ENCODE measurements at regions not wholly inside any gene's neighbourhood (a gene's known extent, or its start where the extent isn't known, plus 50 kb on each side); places are given as distances from the start of the nearest gene placed in this dataset.

GRCh38 chr10:128657548-128657947 is 531.3 kb upstream of the MKI67 start:
- intact Hi-C loops (cut with DNase I; ENCODE audit: low total_unique reads) = no loop called here
- Histone ChIP-seq H3K4me3 (no peak overlapping the region), H3K36me3 (no peaks in the 10 kb centered on the region), H3K27me3 (no peaks in the 10 kb centered on the region), H3K27ac (no peak overlapping the region), H3K9me3 (no peaks in the 10 kb centered on the region), H3K4me1 (no peaks in the 10 kb centered on the region)
- TF ChIP-seq CTCF (IDR thresholded peaks at IDR 0.05) (no peak), POLR2A (IDR thresholded peaks at IDR 0.05) (no peak)
- no peak for DNase-seq

DNA sequence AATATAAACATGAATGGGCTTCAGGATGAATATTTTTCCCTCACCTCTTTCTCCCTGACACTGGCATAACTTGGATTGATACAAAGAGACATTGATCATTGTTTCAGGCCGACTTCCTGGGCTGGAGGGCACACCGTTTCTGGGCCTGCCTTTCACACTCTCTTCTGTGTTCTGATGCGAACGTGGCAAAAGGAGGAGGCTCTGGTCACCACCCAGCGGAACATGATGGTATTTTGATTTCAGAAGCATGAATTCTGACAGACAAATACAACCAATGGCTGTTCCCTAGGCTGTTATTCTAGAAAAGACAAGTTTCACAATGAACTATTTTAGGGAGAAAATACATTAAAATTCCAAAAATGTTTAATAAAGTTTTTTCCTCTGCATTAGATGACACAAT is 534.5 kb upstream of the MKI67 start:
- Histone ChIP-seq H3K9me3 (no peaks in the 10 kb centered on the region), H3K4me1 (no peaks in the 10 kb centered on the region), H3K4me3 (no peak overlapping the region), H3K27me3 (no peaks in the 10 kb centered on the region), H3K36me3 (no peaks in the 10 kb centered on the region), H3K27ac (no peak overlapping the region)
- no peak for DNase-seq
- TF ChIP-seq CTCF (IDR thresholded peaks at IDR 0.05) = no peak
- no peak for TF ChIP-seq POLR2A (IDR thresholded peaks at IDR 0.05)
- intact Hi-C loops (cut with DNase I; ENCODE audit: low total_unique reads) = no loop called here

- no peak overlapping the region for H3K27ac ChIP-seq
- no peak overlapping the region for H3K4me3 ChIP-seq
- no peak for DNase-seq
- no peaks in the 10 kb centered on the region for H3K36me3 ChIP-seq
- intact Hi-C loops (cut with DNase I; ENCODE audit: low total_unique reads) = no loop called here
- no peak for TF ChIP-seq POLR2A (IDR thresholded peaks at IDR 0.05)
- no peak for TF ChIP-seq CTCF (IDR thresholded peaks at IDR 0.05)
- no peaks in the 10 kb centered on the region for H3K4me1 ChIP-seq
- H3K27me3 ChIP-seq = no peaks in the 10 kb centered on the region
- H3K9me3 ChIP-seq = no peaks in the 10 kb centered on the region
Observed at GRCh38 chr10:128661404-128662197, 535.4 kb upstream of the MKI67 start.

DNA sequence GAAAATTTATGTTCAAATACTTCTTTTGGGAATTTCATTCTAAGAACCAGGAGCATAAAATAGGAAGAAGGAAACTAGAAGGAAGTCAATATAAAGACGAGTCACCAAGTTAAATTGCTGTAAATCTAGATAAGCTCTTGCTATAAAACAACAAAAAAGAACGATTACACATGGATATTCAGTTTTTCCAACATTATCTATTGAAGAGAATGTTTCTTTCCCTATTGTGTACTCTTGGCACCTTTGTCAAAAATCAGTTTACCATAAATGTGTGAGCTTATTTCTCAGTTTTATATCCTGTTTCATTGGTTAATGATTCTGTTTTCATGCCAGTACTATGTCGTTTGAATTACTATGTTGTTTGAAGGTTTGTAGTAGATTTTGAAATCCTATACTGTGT is 536.3 kb upstream of the MKI67 start:
- Histone ChIP-seq H3K27ac (no peak overlapping the region), H3K9me3 (no peaks in the 10 kb centered on the region), H3K4me3 (no peak overlapping the region), H3K27me3 (no peaks in the 10 kb centered on the region), H3K4me1 (no peaks in the 10 kb centered on the region), H3K36me3 (no peaks in the 10 kb centered on the region)
- no peak for DNase-seq
- no peak for TF ChIP-seq POLR2A (IDR thresholded peaks at IDR 0.05)
- TF ChIP-seq CTCF (IDR thresholded peaks at IDR 0.05) = no peak
- intact Hi-C loops (cut with DNase I; ENCODE audit: low total_unique reads) = no loop called here

DNA sequence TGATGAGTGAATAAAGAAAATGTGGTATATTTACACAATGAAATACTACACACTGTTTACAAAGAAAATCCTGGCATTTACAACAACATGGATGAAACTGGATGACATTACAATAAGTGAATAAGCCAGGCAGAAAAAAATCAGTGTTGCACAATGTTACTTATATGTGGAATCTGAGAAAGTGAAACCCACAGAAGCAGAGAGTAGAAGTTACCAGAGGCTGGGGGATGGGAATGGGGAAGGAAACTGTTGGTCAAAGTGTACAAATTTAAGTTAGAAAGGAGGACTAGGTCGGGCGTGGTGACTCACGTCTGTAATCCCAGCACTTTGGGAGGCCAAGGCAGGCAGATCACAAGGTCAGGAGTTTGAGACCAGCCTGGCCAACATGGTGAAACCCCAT is 538.5 kb upstream of the MKI67 start:
- Histone ChIP-seq H3K36me3 (no peaks in the 10 kb centered on the region), H3K27me3 (no peaks in the 10 kb centered on the region), H3K27ac (no peak overlapping the region), H3K9me3 (no peaks in the 10 kb centered on the region), H3K4me1 (no peaks in the 10 kb centered on the region), H3K4me3 (no peak overlapping the region)
- no peak for DNase-seq
- no peak for TF ChIP-seq POLR2A (IDR thresholded peaks at IDR 0.05)
- no peak for TF ChIP-seq CTCF (IDR thresholded peaks at IDR 0.05)
- intact Hi-C loops (cut with DNase I; ENCODE audit: low total_unique reads) = no loop called here

All from uterus (tissue), 3 donors.